ENCODE measurements at regions not wholly inside any gene's neighbourhood (a gene's known extent, or its start where the extent isn't known, plus 50 kb on each side); places are given as distances from the start of the nearest gene placed in this dataset.

GRCh38 chr7:155930061-155930460 is 117.8 kb upstream of the SHH start:
- DNase-seq (ENCODE audit: low read depth), result no peak

GRCh38 chr7:155928583-155928982 is 116.3 kb upstream of the SHH start:
- DNase-seq (ENCODE audit: low read depth), result no peak

- DNase-seq (ENCODE audit: low read depth), result no peak
Measured at GRCh38 chr7:155927905-155928304, 115.6 kb upstream of the SHH start.

- no peak for DNase-seq (ENCODE audit: low read depth)
Measured at GRCh38 chr7:155925682-155926081, 113.4 kb upstream of the SHH start.

- no peak for DNase-seq (ENCODE audit: low read depth)
Measured at GRCh38 chr7:155922067-155922816, 110.0 kb upstream of the SHH start.

- DNase-seq (ENCODE audit: low read depth), result no peak
Measured at GRCh38 chr7:155921804-155922066, 109.5 kb upstream of the SHH start.

GRCh38 chr7:155921086-155921803 is 109.0 kb upstream of the SHH start:
- no peak for DNase-seq (ENCODE audit: low read depth)

GRCh38 chr7:155920068-155920461 is 107.8 kb upstream of the SHH start:
- no peak for DNase-seq (ENCODE audit: low read depth)

- no peak for DNase-seq (ENCODE audit: low read depth)
Measured at GRCh38 chr7:155919391-155920067, 107.3 kb upstream of the SHH start.

- no peak for DNase-seq (ENCODE audit: low read depth)
Measured at GRCh38 chr7:155918720-155919390, 106.6 kb upstream of the SHH start.

GRCh38 chr7:155917836-155918430 is 105.7 kb upstream of the SHH start:
- DNase-seq (ENCODE audit: low read depth), result no peak

GRCh38 chr7:155916926-155917655 is 104.8 kb upstream of the SHH start:
- no peak for DNase-seq (ENCODE audit: low read depth)

GRCh38 chr7:155914341-155914740 is 102.1 kb upstream of the SHH start:
- DNase-seq (ENCODE audit: low read depth), result no peak

- DNase-seq (ENCODE audit: low read depth), result no peak
Measured at GRCh38 chr7:155913719-155914118, 101.5 kb upstream of the SHH start.

- DNase-seq (ENCODE audit: low read depth), result no peak
Measured at GRCh38 chr7:155913291-155913690, 101.0 kb upstream of the SHH start.

- no peak for DNase-seq (ENCODE audit: low read depth)
Measured at GRCh38 chr7:155911471-155912105, 99.3 kb upstream of the SHH start.

GRCh38 chr7:155908385-155908784 is 96.1 kb upstream of the SHH start:
- DNase-seq (ENCODE audit: low read depth), result no peak

GRCh38 chr7:155907450-155908200 is 95.4 kb upstream of the SHH start:
- no peak for DNase-seq (ENCODE audit: low read depth)

GRCh38 chr7:155901176-155901575 is 88.9 kb upstream of the SHH start:
- no peak for DNase-seq (ENCODE audit: low read depth)

GRCh38 chr7:155899596-155899995 is 87.3 kb upstream of the SHH start:
- no peak for DNase-seq (ENCODE audit: low read depth)
